ENCODE measurements at regions not wholly inside any gene's neighbourhood (a gene's known extent, or its start where the extent isn't known, plus 50 kb on each side); places are given as distances from the start of the nearest gene placed in this dataset.

GRCh38 chr16:52379551-52379950, 167.4 kb downstream of the TOX3 start (continued):
- TF ChIP-seq ZNF367 (CRISPR knock-in tag; IDR thresholded peaks at IDR 0.05; ENCODE audit: borderline replicate concordance) = no peak
- no peak for TF ChIP-seq ARNTL (CRISPR knock-in tag; IDR thresholded peaks at IDR 0.05)

- intact Hi-C loops (cut with micrococcal nuclease; ENCODE audit: unreplicated experiment) = no loop called here
- Histone ChIP-seq H3K9me3 (ENCODE audit: low read length) (no peaks in the 10 kb centered on the region), H2AFZ (ENCODE audit: low read length) (no peak overlapping the region), H4K20me1 (ENCODE audit: insufficient read depth, low read length) (no peaks in the 10 kb centered on the region), H3K9ac (ENCODE audit: insufficient read depth, low read depth, low read length) (no peak overlapping the region), H3K27ac (ENCODE audit: extremely low read length, insufficient read depth, low read length) (no peak overlapping the region), H3K36me3 (replicated peaks in 1 of 2; ENCODE audit: control insufficient read depth in 1 of 2, insufficient read depth in 2 of 2, low read length in 2 of 2) (no peaks in the 10 kb centered on the region), H3K4me1 (ENCODE audit: insufficient read depth, low read length) (peaks cover 5% of the 10 kb centered on the region; the same call in 1 of the 2 replicates), H3K4me3 (replicated peaks in 1 of 3; ENCODE audit: insufficient read depth in 1 of 3, low read depth in 2 of 3, low read length in 3 of 3) (no peak overlapping the region), H3K27me3 (ENCODE audit: control insufficient read depth in 1 of 2, insufficient read depth in 2 of 2, low read length in 2 of 2) (no peaks in the 10 kb centered on the region; a peak in 1 of 5 replicates), H3K4me2 (ENCODE audit: low read depth, low read length) (no peak overlapping the region), H3K79me2 (ENCODE audit: insufficient read depth, low read length) (no peaks in the 10 kb centered on the region)
- ChIA-PET CTCF (ENCODE audit: low intra/inter-chr PET ratio, low total read pairs) (no interaction called here), POLR2A (no interaction called here)
- ATAC-seq (no peak), FAIRE-seq (no peak), DNase-seq (ENCODE audit: low spot score) (no peak)
- in situ Hi-C loops (cut with HindIII; ENCODE audit: extremely low pct_ligation_motif_present, low pct_unique_long_range_greater_than_20kb) = no loop called here
- no TSS peak for BruUV-seq (replicated peaks)
- 58% methylated on average over 9 of the region's 9 CpGs for WGBS (ENCODE audit: low lambda C conversion rate)
- no peak for TF ChIP-seq ZNF121 (CRISPR knock-in tag; IDR thresholded peaks at IDR 0.05)
- no peak for TF ChIP-seq IKZF1 (IDR thresholded peaks at IDR 0.05)
- no peak for TF ChIP-seq DNMT3B (CRISPR knock-in tag; conservative IDR thresholded peaks at IDR 0.05)
- TF ChIP-seq ZNF639 (CRISPR knock-in tag; conservative IDR thresholded peaks at IDR 0.05) = no peak
- no peak for TF ChIP-seq ZBTB20 (CRISPR knock-in tag; IDR thresholded peaks at IDR 0.05; ENCODE audit: borderline replicate concordance, low read depth)
- TF ChIP-seq ESRRA (CRISPR knock-in tag; IDR thresholded peaks at IDR 0.05; ENCODE audit: low read depth) = no peak
- TF ChIP-seq MTA1 (CRISPR knock-in tag; IDR thresholded peaks at IDR 0.05; ENCODE audit: borderline replicate concordance) = no peak
- TF ChIP-seq ZSCAN22 (CRISPR knock-in tag; IDR thresholded peaks at IDR 0.05) = no peak
- TF ChIP-seq TIGD3 (CRISPR knock-in tag; IDR thresholded peaks at IDR 0.05; ENCODE audit: borderline replicate concordance) = no peak
- TF ChIP-seq ZSCAN31 (CRISPR knock-in tag; IDR thresholded peaks at IDR 0.05; ENCODE audit: low read depth) = no peak
- TF ChIP-seq ZFP41 (CRISPR knock-in tag; IDR thresholded peaks at IDR 0.05; ENCODE audit: borderline replicate concordance) = no peak
- TF ChIP-seq HOXA5 (CRISPR knock-in tag; IDR thresholded peaks at IDR 0.05) = no peak
- TF ChIP-seq SALL2 (CRISPR knock-in tag; IDR thresholded peaks at IDR 0.05) = no peak
- TF ChIP-seq PHF21A (CRISPR knock-in tag; IDR thresholded peaks at IDR 0.05) = no peak
- TF ChIP-seq RXRB (CRISPR knock-in tag; IDR thresholded peaks at IDR 0.05; ENCODE audit: borderline replicate concordance) = no peak
- no peak for TF ChIP-seq HMGA1 (CRISPR knock-in tag; conservative IDR thresholded peaks at IDR 0.05)
- no peak for TF ChIP-seq ZBTB46 (CRISPR knock-in tag; IDR thresholded peaks at IDR 0.05; ENCODE audit: borderline replicate concordance)
Measured at GRCh38 chr16:52376676-52377280, 170.2 kb downstream of the TOX3 start.
